GM18868 (cell line): ENCODE measurements at regions not wholly inside any gene's neighbourhood (a gene's known extent, or its start where the extent isn't known, plus 50 kb on each side); places are given as distances from the start of the nearest gene placed in this dataset.

Experiments
- ATAC-seq: cut with Tn5 transposase; IDR thresholded peaks from one replicate; pipeline ENCODE4 v1.9.1; 2021; ENCODE audit warnings: mild to moderate bottlenecking, moderate library complexity; ENCODE audit not compliant: unreplicated experiment

- peak; percentile 70 for ATAC-seq
Observed at GRCh38 chr10:77710759-77711682, 73.4 kb upstream of the KCNMA1 start.

GRCh38 chr10:77710081-77710551 lies 72.5 kb upstream of the KCNMA1 start:
- peak; percentile 74 for ATAC-seq

DNA sequence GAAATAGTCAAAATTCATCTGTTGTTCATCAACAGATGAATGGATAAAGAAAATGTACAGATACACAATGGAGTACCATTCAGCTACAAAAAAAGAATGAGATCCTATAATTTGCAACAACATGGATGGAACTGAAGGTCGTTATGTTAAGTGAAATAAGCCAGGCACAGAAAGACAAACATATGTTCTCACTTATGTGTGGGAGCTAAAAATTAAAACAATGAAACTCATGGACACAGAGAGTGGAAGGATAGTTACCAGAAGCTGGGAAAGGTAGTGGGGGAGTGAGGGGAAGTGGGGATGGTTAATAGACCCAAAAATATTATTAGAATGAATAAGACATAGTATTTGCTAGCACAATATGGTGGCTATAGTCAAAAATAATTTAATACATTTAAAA lies 70.0 kb upstream of the KCNMA1 start:
- no peak for ATAC-seq

DNA sequence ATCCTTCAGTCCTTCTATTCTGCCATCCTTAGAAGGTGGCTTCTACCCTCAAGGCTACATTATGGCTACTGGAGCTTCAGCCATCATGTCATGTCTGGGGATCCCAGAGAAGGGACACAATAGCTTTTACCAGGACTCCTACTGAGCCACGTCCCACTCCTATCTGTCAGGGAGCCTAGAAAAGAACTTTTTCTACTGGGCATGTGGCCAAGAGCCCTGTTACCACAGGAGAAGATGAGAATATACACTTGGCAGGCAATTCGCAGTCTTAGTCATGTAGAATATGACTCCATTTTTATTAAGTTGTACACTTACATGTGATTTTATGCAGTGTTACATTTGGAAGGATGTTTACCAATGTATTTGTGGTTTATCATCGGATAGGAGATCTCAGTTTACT lies 64.6 kb upstream of the KCNMA1 start:
- ATAC-seq, result peak; percentile 73

DNA sequence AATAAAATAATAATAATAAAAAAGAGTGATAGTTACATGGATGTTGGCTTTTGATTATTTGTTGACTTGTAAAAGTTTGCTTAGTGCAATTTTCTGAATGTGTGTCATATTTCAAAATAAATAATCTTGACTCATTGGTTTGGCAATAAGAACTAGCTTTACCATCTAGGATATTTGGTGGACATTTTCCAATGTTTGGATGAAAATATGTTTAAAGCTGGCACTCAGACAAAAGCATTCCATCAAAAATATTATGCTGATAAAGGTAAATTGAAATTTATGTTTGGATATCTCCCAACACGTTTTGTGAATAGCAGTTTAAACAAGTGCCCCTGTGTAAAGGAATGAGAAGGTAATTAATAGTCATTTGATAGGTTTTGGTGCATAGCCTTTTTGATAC lies 62.5 kb upstream of the KCNMA1 start:
- ATAC-seq, result no peak

- peak; percentile 64 for ATAC-seq
Observed at GRCh38 chr10:77699080-77699645, 61.6 kb upstream of the KCNMA1 start.

DNA sequence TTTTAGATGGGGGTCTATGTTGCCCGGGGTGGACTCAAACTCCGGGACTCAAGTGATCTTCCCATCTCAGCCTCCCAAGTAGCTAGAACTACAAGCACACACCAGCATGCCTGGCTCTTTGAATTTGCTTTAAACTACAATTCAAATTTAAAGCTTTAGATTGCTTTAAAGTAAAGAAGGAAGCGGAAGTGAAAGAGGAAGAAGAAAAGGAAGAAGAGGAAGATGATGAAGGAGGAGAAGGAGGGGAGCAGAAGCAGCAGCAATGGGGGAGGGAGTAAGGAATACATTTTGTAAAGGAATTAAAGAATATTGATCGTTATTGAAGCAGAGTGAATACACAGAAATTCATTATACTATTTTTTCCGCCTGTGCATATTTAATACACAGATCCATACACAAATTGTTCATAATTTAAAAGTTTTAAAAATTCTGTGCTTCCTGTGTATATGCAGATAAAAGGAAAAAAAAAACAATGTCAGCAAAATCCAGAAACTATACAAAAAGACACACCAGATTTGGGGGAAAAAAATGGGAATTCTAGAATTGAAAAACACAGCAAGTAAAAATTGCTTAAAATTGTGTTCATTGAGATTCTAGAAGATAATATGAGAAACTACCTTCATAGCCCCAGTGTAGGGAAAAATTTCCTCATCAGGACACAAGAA lies 60.8 kb upstream of the KCNMA1 start:
- no peak for ATAC-seq

GRCh38 chr10:77696584-77696983 lies 59.0 kb upstream of the KCNMA1 start:
- no peak for ATAC-seq

GRCh38 chr10:77695186-77695585 lies 57.6 kb upstream of the KCNMA1 start:
- ATAC-seq, result no peak

- no peak for ATAC-seq
Observed at GRCh38 chr10:77692782-77693181, 55.2 kb upstream of the KCNMA1 start.

GRCh38 chr10:77689339-77689738 lies 51.7 kb upstream of the KCNMA1 start:
- no peak for ATAC-seq

DNA sequence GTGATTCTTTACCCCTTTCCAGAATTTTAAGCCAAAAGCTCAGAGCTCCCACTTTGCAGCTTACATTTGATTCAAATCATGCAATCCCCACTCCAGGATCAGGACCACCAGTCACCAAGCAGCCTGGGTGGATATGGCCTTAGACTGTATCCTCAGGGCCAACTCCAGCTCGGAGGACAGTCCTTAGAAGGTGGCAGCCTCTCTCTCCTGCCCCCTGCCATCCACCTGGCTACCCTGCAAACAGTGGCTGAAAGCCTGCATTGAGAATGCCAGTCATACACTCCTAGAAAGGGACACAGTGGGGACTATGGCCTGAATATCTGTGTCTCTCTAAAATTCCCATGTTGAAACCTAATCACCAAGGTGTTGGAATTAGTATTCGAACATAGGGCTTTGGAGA lies 50.0 kb upstream of the KCNMA1 start:
- no peak for ATAC-seq
